GM19025 (cell line): ENCODE measurements at regions not wholly inside any gene's neighbourhood (a gene's known extent, or its start where the extent isn't known, plus 50 kb on each side); places are given as distances from the start of the nearest gene placed in this dataset.
"Not testable (repeated sequence)": the region's sequence is repeated elsewhere in the genome, so short reads cannot be mapped to it uniquely, and the experiment has no call there.

ENCODE experiments used
- ATAC-seq: cut with Tn5 transposase; IDR thresholded peaks from one replicate; pipeline ENCODE4 v1.9.1; 2021; ENCODE audit warnings: mild to moderate bottlenecking, low read depth, moderate library complexity; ENCODE audit not compliant: unreplicated experiment

- ATAC-seq: no peak
Observed at GRCh38 chr4:84298023-84298718, 200.9 kb downstream of the NKX6-1 start.

- ATAC-seq: no peak
Observed at GRCh38 chr4:84291969-84292368, 207.1 kb downstream of the NKX6-1 start.

- no peak for ATAC-seq
Observed at GRCh38 chr4:84286048-84286447, 213.0 kb downstream of the NKX6-1 start.

- no peak for ATAC-seq
Observed at GRCh38 chr4:84279678-84280077, 219.4 kb downstream of the NKX6-1 start.

- ATAC-seq: no peak
Observed at GRCh38 chr4:84277923-84278322, 221.2 kb downstream of the NKX6-1 start.

GRCh38 chr4:84276752-84277151, 222.3 kb downstream of the NKX6-1 start:
- ATAC-seq: no peak

GRCh38 chr4:84269536-84270044, 229.5 kb downstream of the NKX6-1 start:
- ATAC-seq: no peak

- ATAC-seq: no peak
Observed at GRCh38 chr4:84264652-84265051, 234.4 kb downstream of the NKX6-1 start.

GRCh38 chr4:84263415-84263814, 235.7 kb downstream of the NKX6-1 start:
- no peak for ATAC-seq

GRCh38 chr4:84260495-84260894, 238.6 kb downstream of the NKX6-1 start:
- ATAC-seq: no peak

GRCh38 chr4:84258905-84259830, 239.9 kb downstream of the NKX6-1 start:
- ATAC-seq: peak; percentile 76

GRCh38 chr4:84254537-84254936, 244.6 kb downstream of the NKX6-1 start:
- ATAC-seq: no peak

- no peak for ATAC-seq
Observed at GRCh38 chr4:84249521-84249920, 249.6 kb downstream of the NKX6-1 start.

GRCh38 chr4:84245042-84245441, 254.1 kb downstream of the NKX6-1 start:
- not testable (repeated sequence) for ATAC-seq

GRCh38 chr4:84244346-84244801, 254.7 kb downstream of the NKX6-1 start:
- not testable (repeated sequence) for ATAC-seq

GRCh38 chr4:84243685-84244084, 255.4 kb downstream of the NKX6-1 start:
- no peak for ATAC-seq

GRCh38 chr4:84239278-84239845, 259.7 kb downstream of the NKX6-1 start:
- no peak for ATAC-seq

GRCh38 chr4:84238247-84239090, 260.6 kb downstream of the NKX6-1 start:
- no peak for ATAC-seq

GRCh38 chr4:84237008-84237407, 262.1 kb downstream of the NKX6-1 start:
- no peak for ATAC-seq
